ENCODE measurements at regions not wholly inside any gene's neighbourhood (a gene's known extent, or its start where the extent isn't known, plus 50 kb on each side); places are given as distances from the start of the nearest gene placed in this dataset.
"Not testable (repeated sequence)": the region's sequence is repeated elsewhere in the genome, so short reads cannot be mapped to it uniquely, and the experiment has no call there.

DNA sequence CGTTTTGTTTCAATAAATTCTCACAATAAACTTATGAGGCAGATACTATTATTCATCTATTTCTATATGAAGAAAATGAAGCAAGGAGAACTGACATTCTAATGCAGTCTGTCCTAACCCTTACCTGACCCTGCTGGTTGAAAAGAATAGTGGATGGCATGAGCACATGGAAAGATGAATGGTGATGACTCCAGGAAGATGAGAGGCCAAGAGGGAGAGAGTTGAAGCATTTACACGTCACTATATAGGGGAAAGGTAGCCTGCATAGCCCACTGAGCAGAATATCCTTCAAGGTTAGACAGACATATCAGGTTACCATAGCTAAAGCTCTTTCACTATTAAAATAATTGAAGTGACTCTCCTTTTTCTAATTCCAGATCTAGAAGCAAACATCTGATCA, 163.9 kb upstream of the CDK1 start:
- no peak for DNase-seq

DNA sequence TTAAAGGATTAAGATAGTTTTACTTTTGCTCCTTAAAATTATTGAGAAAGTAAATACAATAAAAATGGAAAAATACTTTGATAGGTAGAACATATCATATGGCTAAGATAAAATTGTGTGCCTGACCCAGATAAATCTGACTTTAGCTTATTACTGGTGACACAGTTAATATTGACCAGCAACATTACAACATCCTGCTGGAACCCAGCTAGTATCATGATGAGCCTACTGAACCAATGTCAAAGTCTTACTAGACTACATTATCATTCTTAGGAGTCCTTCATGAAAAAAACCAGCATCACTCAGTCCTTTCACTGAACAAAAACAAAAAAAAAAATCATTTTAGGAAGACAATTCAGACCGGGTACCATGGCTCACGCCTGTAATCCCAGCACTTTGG, 164.8 kb upstream of the CDK1 start:
- DNase-seq = no peak

DNA sequence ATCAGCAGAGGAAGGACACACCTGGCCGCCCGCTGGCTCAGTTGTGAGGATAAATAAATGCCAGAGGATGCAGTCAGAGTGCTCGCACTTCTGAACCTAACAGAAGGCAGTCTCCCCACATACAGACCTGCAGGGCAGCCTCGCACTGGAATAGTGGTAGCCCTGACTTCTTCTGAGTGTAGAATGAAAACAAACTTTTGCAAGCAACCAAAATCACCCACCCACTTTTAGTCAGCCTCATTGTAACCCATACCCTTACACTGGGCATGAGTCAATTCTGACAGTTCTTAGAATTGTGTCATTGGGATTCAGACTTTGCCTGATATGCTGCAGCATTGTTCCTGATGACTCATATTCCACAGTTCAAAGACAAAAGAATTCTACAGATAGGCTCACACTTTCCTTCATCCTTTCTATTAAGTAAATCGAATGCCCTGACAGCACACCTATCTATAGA, 167.0 kb upstream of the CDK1 start:
- DNase-seq = peak in 1 of 14 donors; percentile 15

GRCh38 chr10:60607372-60607771, 170.9 kb upstream of the CDK1 start:
- DNase-seq = peak in 1 of 14 donors; percentile 26

- peak in 1 of 14 donors; percentile 62 for DNase-seq
Observed at GRCh38 chr10:60606343-60607080, 171.8 kb upstream of the CDK1 start.

DNA sequence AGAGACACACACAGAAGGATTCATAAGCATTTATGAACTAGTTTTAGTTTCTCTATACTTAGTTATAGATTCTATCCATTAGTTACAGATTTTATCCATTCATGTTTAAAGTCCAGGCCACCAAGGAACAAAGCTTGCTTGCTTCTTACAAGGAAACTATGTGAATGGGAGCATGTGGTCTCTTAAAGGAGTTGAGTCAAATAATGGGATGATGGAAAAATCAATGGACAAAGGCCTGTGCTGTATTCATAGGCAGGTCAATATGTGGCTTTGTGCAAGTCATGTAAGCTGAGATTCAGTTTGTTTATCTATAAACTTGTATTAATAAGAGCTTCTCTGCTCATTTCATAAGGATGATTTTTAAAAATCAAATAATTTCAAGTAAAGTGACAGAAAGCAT, 172.8 kb upstream of the CDK1 start:
- no peak for DNase-seq

DNA sequence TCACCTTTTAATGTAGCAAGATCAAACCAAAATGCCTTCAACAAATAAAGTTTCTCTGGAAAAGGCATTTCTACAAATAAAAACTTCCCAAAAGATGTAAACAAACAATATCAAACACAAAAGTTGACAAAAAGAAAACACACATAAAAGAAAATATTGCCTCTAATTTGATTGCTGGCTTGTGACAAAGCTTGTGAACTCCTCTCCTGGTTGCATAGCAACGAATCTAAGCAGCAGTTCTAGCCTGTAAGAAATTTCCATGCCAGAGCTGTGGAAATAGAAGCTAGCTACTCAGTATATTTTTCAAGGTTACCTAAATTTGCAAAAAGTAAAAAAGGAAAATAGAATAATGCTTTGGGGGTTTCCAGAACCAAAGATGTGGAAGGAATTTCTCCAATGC, 173.9 kb upstream of the CDK1 start:
- DNase-seq = no peak

DNA sequence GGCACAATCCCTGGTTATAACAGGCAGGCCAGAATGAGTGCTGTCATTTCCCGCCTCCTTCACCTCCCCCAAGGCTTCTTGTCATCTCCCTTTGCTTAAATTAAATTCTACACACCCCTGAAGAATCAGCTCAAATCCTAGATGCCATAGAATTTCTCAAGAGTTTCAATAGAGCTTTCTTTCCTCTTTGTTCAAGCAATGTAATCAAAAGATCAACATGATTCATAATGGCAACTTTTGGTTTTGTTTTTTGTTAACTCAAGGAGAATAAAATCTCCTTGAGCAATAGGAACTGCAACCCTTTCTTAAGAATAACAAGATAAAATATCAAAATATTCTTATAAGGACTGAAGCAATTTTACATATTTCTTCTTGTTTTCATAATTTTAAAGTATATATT, 180.8 kb upstream of the CDK1 start:
- DNase-seq = no peak

- no peak for DNase-seq
Observed at GRCh38 chr10:60595852-60596251, 182.4 kb upstream of the CDK1 start.

GRCh38 chr10:60594476-60595051, 183.7 kb upstream of the CDK1 start:
- no peak for DNase-seq

DNA sequence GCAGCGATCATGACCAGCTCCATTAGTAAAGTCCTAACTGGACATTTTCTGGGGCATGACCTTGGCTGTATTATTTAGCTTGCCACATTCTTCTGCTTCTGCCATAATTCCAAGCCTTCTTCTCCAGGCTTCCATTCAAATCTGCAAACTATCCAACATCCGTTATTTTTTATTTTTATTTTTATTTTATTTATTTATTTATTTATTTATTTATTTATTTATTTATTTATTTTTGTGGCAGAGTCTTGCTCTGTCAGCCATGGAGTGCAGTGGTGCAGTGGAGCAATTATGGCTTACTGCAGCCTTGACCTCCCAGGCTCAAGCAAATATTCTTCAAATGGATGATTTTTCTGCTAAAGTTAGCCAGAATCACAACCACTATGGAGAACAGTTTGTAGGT, 187.2 kb upstream of the CDK1 start:
- DNase-seq = no peak

DNA sequence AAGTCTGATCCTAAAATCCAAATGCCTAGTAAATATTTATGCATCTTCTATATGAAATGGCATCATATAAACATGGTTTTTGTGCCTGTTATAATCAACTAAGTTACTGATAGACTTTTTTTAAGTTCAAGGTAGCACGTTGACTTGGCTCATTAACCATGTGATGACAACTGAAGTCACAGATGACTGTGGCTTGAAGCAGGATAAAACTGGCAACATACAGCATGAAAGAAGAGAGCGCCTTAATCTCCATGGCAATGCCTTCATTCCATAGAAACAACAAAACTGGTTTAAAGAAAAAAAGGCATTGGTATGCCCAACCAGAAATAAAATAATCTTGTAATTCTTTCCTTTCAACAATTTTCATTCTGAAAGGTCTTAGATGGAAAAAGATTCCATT, 188.9 kb upstream of the CDK1 start:
- DNase-seq = no peak

DNA sequence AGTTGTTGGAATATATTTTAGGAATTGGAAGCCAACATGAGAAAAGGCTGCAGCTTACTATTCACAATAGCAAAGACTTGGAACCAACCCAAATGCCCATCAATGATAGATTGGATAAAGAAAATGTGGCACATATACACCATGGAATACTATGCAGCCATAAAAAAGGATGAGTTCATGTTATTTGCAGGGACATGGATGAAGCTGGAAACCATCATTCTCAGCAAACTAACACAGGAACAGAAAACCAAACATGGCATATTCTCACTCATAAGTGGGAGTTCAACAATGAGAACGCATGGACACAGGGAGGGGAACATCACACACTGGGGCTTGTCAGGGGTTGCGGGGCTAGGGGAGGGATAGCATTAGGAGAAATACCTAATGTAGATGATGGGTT, 192.1 kb upstream of the ANK3 start:
- DNase-seq = not testable (repeated sequence)

DNA sequence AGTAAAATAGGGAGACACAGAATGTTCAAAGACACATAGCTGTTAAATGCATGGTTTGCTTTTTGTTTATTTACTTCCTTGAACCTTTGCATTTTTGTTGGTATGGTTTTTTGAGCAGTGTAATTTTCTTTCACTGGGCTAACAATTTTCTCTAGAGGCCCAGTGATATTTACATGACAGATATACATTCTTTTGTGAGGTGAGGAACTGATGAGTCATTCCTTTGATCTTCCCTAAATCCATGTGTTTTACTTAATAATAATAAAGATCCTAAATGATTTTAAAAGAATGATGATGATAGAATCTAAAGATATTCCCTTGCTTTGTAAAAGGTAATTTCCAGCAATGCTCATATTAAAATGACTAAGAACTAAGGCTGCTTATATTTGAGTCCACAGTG, 188.5 kb upstream of the ANK3 start:
- no peak for DNase-seq

- DNase-seq = no peak
Observed at GRCh38 chr10:60576130-60577069, 186.7 kb upstream of the ANK3 start.

DNA sequence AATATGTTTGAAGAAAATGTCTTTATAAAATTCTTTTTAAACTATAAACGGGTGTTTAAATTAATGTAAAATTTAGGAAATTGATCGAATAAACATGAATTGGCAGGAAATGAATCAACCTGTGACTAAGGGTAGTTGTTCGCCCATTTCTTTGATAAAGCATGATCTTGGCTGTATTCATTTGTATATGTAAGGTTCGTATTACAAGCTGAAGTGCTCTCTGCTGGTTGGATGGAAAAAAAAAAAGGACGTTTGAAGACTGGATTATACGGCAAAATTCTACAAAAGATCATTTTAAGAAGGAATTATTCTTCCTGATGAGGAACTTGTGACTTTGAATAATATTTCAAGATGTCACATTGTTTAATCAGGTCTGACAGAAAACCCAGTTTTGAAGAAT, 185.4 kb upstream of the ANK3 start:
- DNase-seq = no peak

DNA sequence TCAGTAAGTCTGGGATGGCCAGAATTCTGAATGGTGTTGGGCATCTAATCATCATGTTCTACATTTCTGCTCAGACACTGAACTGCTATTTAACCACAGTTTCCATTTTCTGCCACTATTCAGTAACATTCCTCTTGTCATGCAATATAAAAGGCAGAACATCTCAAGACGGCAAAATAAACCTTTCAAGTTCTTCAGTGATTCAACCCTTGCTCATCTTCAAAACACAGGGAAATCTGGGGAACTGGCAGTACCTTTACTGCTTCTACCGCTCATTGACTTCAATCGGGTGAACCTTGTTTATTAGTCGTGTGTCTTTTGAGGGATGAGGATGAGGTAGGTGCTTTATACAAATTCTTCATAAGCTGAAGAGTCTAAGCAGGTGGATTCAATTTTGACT, 184.7 kb upstream of the ANK3 start:
- DNase-seq = no peak

DNA sequence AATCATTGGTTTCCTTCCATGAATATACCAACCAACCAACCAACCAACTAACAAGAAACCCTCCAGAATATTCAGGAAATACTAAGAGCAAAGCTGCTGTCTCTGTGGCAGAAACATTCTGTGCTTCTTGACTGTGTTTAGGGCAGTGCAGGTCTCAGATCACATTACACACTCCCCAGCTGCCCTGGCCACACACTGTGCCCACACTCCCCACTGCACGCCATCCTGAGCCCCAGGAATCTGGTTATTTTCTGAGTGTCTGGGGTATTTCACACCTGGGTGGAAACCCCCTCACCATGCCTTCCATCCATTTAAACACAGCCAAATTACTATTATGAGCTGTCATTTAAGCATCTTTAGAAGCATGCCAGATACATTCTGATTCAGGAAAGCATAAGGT, 183.7 kb upstream of the ANK3 start:
- no peak for DNase-seq

- peak in 7 of 14 donors; percentile 9 to 56 (median 11) for DNase-seq
Observed at GRCh38 chr10:60572511-60573194, 183.0 kb upstream of the ANK3 start.

DNA sequence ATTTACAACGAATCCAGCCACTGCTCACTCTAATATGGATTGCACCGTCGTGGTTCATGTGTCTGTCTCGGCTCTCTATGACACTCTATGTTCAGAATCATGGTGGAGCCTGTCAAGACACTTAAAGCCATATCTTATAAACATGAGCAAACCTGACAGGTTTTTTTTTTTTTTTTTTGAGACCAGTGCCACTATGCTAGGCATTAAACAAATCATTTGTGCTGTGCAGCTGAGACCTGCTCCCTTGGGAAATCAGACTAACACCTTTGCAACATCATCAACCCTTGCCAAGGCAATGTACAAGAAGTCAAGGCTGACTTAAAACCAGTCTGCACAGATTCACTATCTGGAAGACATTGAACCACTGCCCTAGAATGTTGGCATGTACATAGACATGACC, 181.2 kb upstream of the ANK3 start:
- DNase-seq = no peak

GRCh38 chr10:60570272-60570865, 180.7 kb upstream of the ANK3 start:
- DNase-seq = peak in 3 of 14 donors; percentile 6 to 38 (median 9)

- no peak for DNase-seq
Observed at GRCh38 chr10:60569681-60570080, 180.0 kb upstream of the ANK3 start.
